SK-N-SH (cell line): ENCODE measurements at regions not wholly inside any gene's neighbourhood (a gene's known extent, or its start where the extent isn't known, plus 50 kb on each side); places are given as distances from the start of the nearest gene placed in this dataset.

Experiments used
- CTCF ChIA-PET: fragments of 300-600, 350-600 bp; formaldehyde crosslinking; extraction: SDS; loops from one replicate; lab custom pipeline; 2021; lab: Yijun Ruan, JAX
- POLR2A ChIA-PET: fragments of 350-600 bp; sonication (Branson Sonifier 250); formaldehyde crosslinking; extraction: SDS; loops from one replicate; lab custom pipeline; 2020; ENCODE audit warnings: antibody characterized with exemption, inconsistent platforms; lab: Yijun Ruan, JAX
- DNase-seq: peaks from one replicate; pipeline ENCODE4 v3.0.0; 2012
- H2AFZ ChIP-seq: fragments of 200-600 bp; sonication (generic); 2 replicates; pipeline ENCODE4 v1.8.1; 2016; ENCODE audit warnings: antibody characterized with exemption, mild to moderate bottlenecking, low read depth
- H3F3A ChIP-seq: fragments of 200-600 bp; sonication (generic); replicated peaks from 2 replicates; pipeline ENCODE3; 2016; ENCODE audit warnings: antibody characterized with exemption, mild to moderate bottlenecking; ENCODE audit not compliant: insufficient read depth
- H3K27ac ChIP-seq, 2 experiments: fragments of 200-500 bp in 1 of 2; fragments of 200-600 bp in 1 of 2; sonication (Bioruptor generic) in 1 of 2; sonication (generic), shearing (Covaris generic) in 1 of 2; 2 replicates each; pipeline versions ENCODE4 v1.5.1 to v1.6.1; 2014 to 2016; ENCODE audit warnings: low read depth in 2 of 2, inconsistent platforms in 1 of 2, low read length in 1 of 2, mild to moderate bottlenecking in 1 of 2, mixed read lengths in 1 of 2
- H3K27me3 ChIP-seq: fragments of 200-600 bp; sonication (generic), shearing (Covaris generic); 2 replicates; pipeline ENCODE4 v1.6.1; 2016; ENCODE audit warnings: mixed run types; ENCODE audit not compliant: insufficient read depth
- H3K36me3 ChIP-seq, 2 experiments: fragments of 200-500 bp in 1 of 2; fragments of 200-600 bp in 1 of 2; sonication (Bioruptor generic) in 1 of 2; sonication (generic) in 1 of 2; replicated peaks in 1 of 2; 2 replicates each; pipeline versions ENCODE3 to v1.5.1; 2014 to 2016; ENCODE audit warnings: low read length in 1 of 2, mild to moderate bottlenecking in 1 of 2; ENCODE audit not compliant: insufficient read depth in 2 of 2, control insufficient read depth in 1 of 2
- H3K4me1 ChIP-seq, 2 experiments: fragments of 200-500 bp in 1 of 2; fragments of 200-600 bp in 1 of 2; sonication (Bioruptor generic) in 1 of 2; sonication (generic), shearing (Covaris generic) in 1 of 2; 2 replicates each; pipeline versions ENCODE4 v1.5.1 to v1.6.1; 2014 to 2016; ENCODE audit warnings: low read depth in 1 of 2, low read length in 1 of 2, mixed run types in 1 of 2; ENCODE audit not compliant: insufficient read depth in 2 of 2, control insufficient read depth in 1 of 2
- H3K4me2 ChIP-seq: fragments of 200-600 bp; sonication (generic), shearing (Covaris generic); 2 replicates; pipeline ENCODE4 v1.6.1; 2017; ENCODE audit warnings: mixed run types
- H3K4me3 ChIP-seq, 2 experiments: fragments of 200-500 bp in 1 of 2; fragments of 200-600 bp in 1 of 2; sonication (Bioruptor generic) in 1 of 2; sonication (generic), shearing (Covaris generic) in 1 of 2; 2 replicates each; pipeline versions ENCODE4 v1.5.1 to v1.8.1; 2014 to 2016; ENCODE audit warnings: low read depth in 2 of 2, inconsistent platforms in 1 of 2, low read length in 1 of 2, mild to moderate bottlenecking in 1 of 2, mixed read lengths in 1 of 2, moderate library complexity in 1 of 2
- H3K79me2 ChIP-seq: fragments of 200-600 bp; sonication (generic); 2 replicates; pipeline ENCODE4 v1.8.1; 2017; ENCODE audit warnings: mild to moderate bottlenecking; ENCODE audit not compliant: insufficient read depth
- H3K9ac ChIP-seq: fragments of 200-600 bp; sonication (generic); 2 replicates; pipeline ENCODE4 v1.6.1; 2017; ENCODE audit warnings: mixed run types
- H3K9me2 ChIP-seq: fragments of 200-600 bp; sonication (generic); 2 replicates; pipeline ENCODE4 v1.6.1; 2017; ENCODE audit warnings: mixed run types
- H3K9me3 ChIP-seq: fragments of 200-600 bp; sonication (generic); 2 replicates; pipeline ENCODE4 v1.6.1; 2017; ENCODE audit warnings: mixed run types, mild to moderate bottlenecking, moderate library complexity
- H4K20me1 ChIP-seq: fragments of 200-600 bp; sonication (generic); 2 replicates; pipeline ENCODE4 v1.6.1; 2017; ENCODE audit warnings: mild to moderate bottlenecking, mixed run types; ENCODE audit not compliant: insufficient read depth
- CHD2 ChIP-seq: fragments of 150-350 bp; IDR thresholded peaks from 2 replicates; pipeline ENCODE4 v1.6.1; 2018; ENCODE audit warnings: low read length; ENCODE audit not compliant: partially characterized antibody
- ELF1 ChIP-seq: IDR thresholded peaks from 2 replicates; pipeline ENCODE4 v1.4.0; 2012
- EP300 ChIP-seq, 2 experiments: IDR thresholded peaks; 2 replicates each; pipeline versions ENCODE4 v1.4.0 to v1.6.1; 2012; ENCODE audit warnings: borderline replicate concordance in 1 of 2, low read depth in 1 of 2, low read length in 1 of 2
- EZH2phosphoT487 ChIP-seq: fragments of 200-600 bp; sonication (generic); IDR thresholded peaks from 2 replicates; pipeline ENCODE4 v1.6.1; 2017; ENCODE audit warnings: low read depth, mixed run types, mild to moderate bottlenecking, antibody characterized with exemption, moderate library complexity, borderline replicate concordance
- FOXM1 ChIP-seq: IDR thresholded peaks from 2 replicates; pipeline ENCODE4 v1.4.0; 2012; ENCODE audit warnings: low read depth, mild to moderate bottlenecking
- GABPA ChIP-seq: IDR thresholded peaks from 2 replicates; pipeline ENCODE4 v1.4.0; 2012; ENCODE audit warnings: low read depth, mild to moderate bottlenecking
- JUND ChIP-seq: IDR thresholded peaks from 2 replicates; pipeline ENCODE4 v1.4.0; 2012
- MAX ChIP-seq: IDR thresholded peaks from 2 replicates; pipeline ENCODE4 v1.4.0; 2012; ENCODE audit warnings: low read depth
- MEF2A ChIP-seq: IDR thresholded peaks from 2 replicates; pipeline ENCODE4 v1.4.0; 2012; ENCODE audit warnings: low read depth, borderline replicate concordance
- MXI1 ChIP-seq: IDR thresholded peaks from 2 replicates; pipeline ENCODE4 v1.6.1; 2012; ENCODE audit warnings: mild to moderate bottlenecking, low read depth, low read length, improper control_type of control experiment
- PBX3 ChIP-seq: IDR thresholded peaks from 2 replicates; pipeline ENCODE4; 2012
- POLR2AphosphoS5 ChIP-seq: IDR thresholded peaks from 2 replicates; pipeline ENCODE4 v1.6.1; 2012; ENCODE audit warnings: low read depth, low read length
- RAD21 ChIP-seq: IDR thresholded peaks from 2 replicates; pipeline ENCODE4 v1.6.1; 2012; ENCODE audit warnings: mild to moderate bottlenecking, low read length
- RXRA ChIP-seq: IDR thresholded peaks from 2 replicates; pipeline ENCODE4 v1.4.0; 2012; ENCODE audit warnings: low read depth, mild to moderate bottlenecking, borderline replicate concordance
- SIN3A ChIP-seq: IDR thresholded peaks from 2 replicates; pipeline ENCODE4 v1.6.1; 2012; ENCODE audit warnings: low read depth, mild to moderate bottlenecking, low read length, moderate library complexity, borderline replicate concordance
- SMC3 ChIP-seq: IDR thresholded peaks from 2 replicates; pipeline ENCODE4 v1.6.1; 2012; ENCODE audit warnings: low read depth, low read length, improper control_type of control experiment
- TAF1 ChIP-seq: IDR thresholded peaks from 2 replicates; pipeline ENCODE4 v1.6.1; 2012; ENCODE audit warnings: low read depth, mild to moderate bottlenecking, low read length, moderate library complexity, borderline replicate concordance
- TCF12 ChIP-seq: IDR thresholded peaks from 2 replicates; pipeline ENCODE4 v1.4.0; 2012
- USF2 ChIP-seq: fragments of 150-350 bp; IDR thresholded peaks from 2 replicates; pipeline ENCODE4 v1.6.1; 2017; ENCODE audit warnings: antibody characterized with exemption, low read length, low read depth, borderline replicate concordance
- WGBS: methylation state at CpG from one replicate; pipeline ENCODE4 v1.1.6; 2017; ENCODE audit warnings: low lambda C conversion rate; 5-methylcytosine and 5-hydroxymethylcytosine counted together

GRCh38 chr13:84294576-84294975, 412.3 kb upstream of the SLITRK1 start:
- H3K4me1 ChIP-seq = no peaks in the 10 kb centered on the region
- CTCF ChIA-PET = no interaction called here
- no peaks in the 10 kb centered on the region for H3K79me2 ChIP-seq
- H3K9me2 ChIP-seq = no peaks in the 10 kb centered on the region
- no peak for TF ChIP-seq TCF12
- TF ChIP-seq EZH2phosphoT487 = no peak
- TF ChIP-seq RXRA = no peak
- TF ChIP-seq SIN3A = no peak
- no peak for TF ChIP-seq PBX3
- no peak for TF ChIP-seq SMC3
- no peak for TF ChIP-seq MEF2A
- TF ChIP-seq MXI1 = no peak
- TF ChIP-seq USF2 = no peak
- no peak for TF ChIP-seq CHD2
- no peak for TF ChIP-seq POLR2AphosphoS5
- no peak for TF ChIP-seq MAX
- no peak for TF ChIP-seq ELF1
- no peak for TF ChIP-seq JUND
- TF ChIP-seq EP300 (IDR thresholded peaks at IDR 0.05; ENCODE audit: borderline replicate concordance in 1 of 2, low read depth in 1 of 2, low read length in 1 of 2) = no peak
- TF ChIP-seq TAF1 = no peak
- TF ChIP-seq GABPA = no peak
- TF ChIP-seq FOXM1 = no peak
- no peaks in the 10 kb centered on the region for H4K20me1 ChIP-seq
- DNase-seq = no peak
- no peak overlapping the region for H3K4me3 ChIP-seq
- no peaks in the 10 kb centered on the region for H3K9me3 ChIP-seq
- no peak overlapping the region for H3K9ac ChIP-seq
- POLR2A ChIA-PET = no interaction called here
- no peak overlapping the region for H2AFZ ChIP-seq
- 9% methylated on average over 3 of the region's 3 CpGs for WGBS
- no peaks in the 10 kb centered on the region for H3K27me3 ChIP-seq
- no peak overlapping the region for H3K4me2 ChIP-seq
- H3K27ac ChIP-seq = no peak overlapping the region
- H3K36me3 ChIP-seq = no peaks in the 10 kb centered on the region
- H3F3A ChIP-seq = no peaks in the 10 kb centered on the region

GRCh38 chr13:84290386-84290785, 408.1 kb upstream of the SLITRK1 start:
- H3K27ac ChIP-seq = no peak overlapping the region
- no peaks in the 10 kb centered on the region for H4K20me1 ChIP-seq
- TF ChIP-seq RAD21 = no peak
- no peak for TF ChIP-seq MXI1
- TF ChIP-seq TAF1 = no peak
- TF ChIP-seq CHD2 = no peak
- TF ChIP-seq EZH2phosphoT487 = no peak
- no peak overlapping the region for H3K4me3 ChIP-seq
- H3K79me2 ChIP-seq = no peaks in the 10 kb centered on the region
- WGBS = 19% methylated on average over 4 of the region's 4 CpGs
- H3K9me2 ChIP-seq = no peaks in the 10 kb centered on the region
- ChIA-PET CTCF (no interaction called here), POLR2A (no interaction called here)
- DNase-seq = no peak
- H3F3A ChIP-seq = no peaks in the 10 kb centered on the region
- H3K9me3 ChIP-seq = no peaks in the 10 kb centered on the region
- no peak overlapping the region for H3K9ac ChIP-seq
- H3K4me2 ChIP-seq = no peak overlapping the region
- no peak overlapping the region for H2AFZ ChIP-seq
- no peaks in the 10 kb centered on the region for H3K27me3 ChIP-seq
- H3K4me1 ChIP-seq = no peaks in the 10 kb centered on the region
- no peaks in the 10 kb centered on the region for H3K36me3 ChIP-seq
